IMR-90 (cell line): ENCODE measurements at regions not wholly inside any gene's neighbourhood (a gene's known extent, or its start where the extent isn't known, plus 50 kb on each side); places are given as distances from the start of the nearest gene placed in this dataset.

Experiments used
- CEBPB ChIP-seq: IDR thresholded peaks from 2 replicates; pipeline ENCODE4 v1.6.1; 2012; ENCODE audit warnings: low read depth, low read length, improper control_type of control experiment
- CTCF ChIP-seq: conservative IDR thresholded peaks from 2 replicates; pipeline ENCODE4 v1.5.1; 2012; ENCODE audit warnings: mild to moderate bottlenecking, low read depth, low read length, improper control_type of control experiment
- MAFK ChIP-seq: IDR thresholded peaks from 2 replicates; pipeline ENCODE4 v1.6.1; 2012; ENCODE audit warnings: low read depth, low read length, improper control_type of control experiment
- POLR2A ChIP-seq: IDR thresholded peaks from 2 replicates; pipeline ENCODE4 v1.6.1; 2012; ENCODE audit warnings: mild to moderate bottlenecking, low read depth, low read length
- RAD21 ChIP-seq: IDR thresholded peaks from 2 replicates; pipeline ENCODE4 v1.6.1; 2012; ENCODE audit warnings: low read length, improper control_type of control experiment
- RFX5 ChIP-seq: IDR thresholded peaks from 2 replicates; pipeline ENCODE4 v1.8.0; 2012; ENCODE audit warnings: low read depth, mild to moderate bottlenecking, low read length, moderate library complexity
- SMC3 ChIP-seq: fragments of 150-350 bp; IDR thresholded peaks from 2 replicates; pipeline ENCODE4 v1.6.1; 2016; ENCODE audit warnings: low read depth, mild to moderate bottlenecking, antibody characterized with exemption, low read length, moderate library complexity

GRCh38 chr18:30625961-30626360 is 416.6 kb downstream of the DSC3 start:
- no peak for TF ChIP-seq CTCF
- TF ChIP-seq POLR2A = no peak
- TF ChIP-seq RAD21 = no peak
- TF ChIP-seq CEBPB = no peak
- TF ChIP-seq MAFK = no peak
- no peak for TF ChIP-seq SMC3
- no peak for TF ChIP-seq RFX5
